NCI-H460 (cell line): ENCODE measurements at regions not wholly inside any gene's neighbourhood (a gene's known extent, or its start where the extent isn't known, plus 50 kb on each side); places are given as distances from the start of the nearest gene placed in this dataset.
"Not testable (repeated sequence)": the region's sequence is repeated elsewhere in the genome, so short reads cannot be mapped to it uniquely, and the experiment has no call there.

Source experiments
- DNase-seq: peaks from one replicate; pipeline ENCODE4 v3.0.0-alpha.2; 2016; ENCODE audit warnings: low read depth; ENCODE audit errors: extremely low read depth

DNA sequence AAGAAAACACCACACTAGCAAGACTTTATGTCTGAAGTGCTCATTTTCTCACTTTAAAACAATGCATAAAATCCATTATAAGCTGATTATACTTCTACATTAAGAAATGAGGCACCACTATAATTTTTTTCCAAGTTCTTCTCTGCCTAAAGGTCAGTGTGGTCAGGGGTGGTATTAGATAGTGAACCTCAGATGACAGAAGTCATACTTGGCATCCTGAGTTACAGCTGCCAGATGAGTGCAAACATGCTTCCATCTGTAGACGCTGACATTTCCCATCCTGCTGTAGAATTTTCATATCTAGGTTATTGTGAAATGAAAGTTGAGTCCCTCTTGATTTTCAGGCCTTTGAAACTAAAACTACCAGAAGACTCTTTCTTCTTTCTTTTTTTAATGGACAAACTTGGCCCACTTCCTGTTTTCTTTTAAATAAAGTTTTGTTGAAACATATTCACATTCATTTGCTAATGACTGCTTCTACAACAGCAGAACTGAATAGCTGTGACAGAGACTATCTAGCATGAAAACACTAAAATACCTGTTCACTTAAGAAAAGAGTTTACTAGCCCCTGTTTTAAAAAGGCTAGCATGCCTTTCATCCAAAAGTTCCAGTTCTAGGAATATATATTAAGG is 900.8 kb downstream of the XPNPEP1 start:
- DNase-seq = no peak

DNA sequence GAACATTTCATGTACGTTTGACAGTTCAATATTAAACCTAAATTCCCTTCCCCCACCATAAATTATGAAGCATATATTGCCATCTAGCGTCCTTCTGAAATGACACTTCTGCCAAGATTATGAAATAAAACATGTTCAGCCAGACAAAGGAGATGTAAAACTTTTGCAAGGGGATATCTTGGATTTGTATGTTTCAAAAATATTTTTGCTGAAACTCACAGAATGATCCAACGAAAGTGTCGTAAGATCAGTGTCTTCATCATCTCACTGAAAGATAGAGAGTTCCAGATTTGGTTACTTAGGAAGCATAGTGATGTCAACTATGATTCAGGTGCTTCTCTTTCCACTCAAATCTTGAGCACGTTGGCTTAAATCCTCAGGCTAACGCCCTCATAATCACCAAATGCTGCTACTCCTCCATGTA is 904.3 kb downstream of the XPNPEP1 start:
- no peak for DNase-seq

DNA sequence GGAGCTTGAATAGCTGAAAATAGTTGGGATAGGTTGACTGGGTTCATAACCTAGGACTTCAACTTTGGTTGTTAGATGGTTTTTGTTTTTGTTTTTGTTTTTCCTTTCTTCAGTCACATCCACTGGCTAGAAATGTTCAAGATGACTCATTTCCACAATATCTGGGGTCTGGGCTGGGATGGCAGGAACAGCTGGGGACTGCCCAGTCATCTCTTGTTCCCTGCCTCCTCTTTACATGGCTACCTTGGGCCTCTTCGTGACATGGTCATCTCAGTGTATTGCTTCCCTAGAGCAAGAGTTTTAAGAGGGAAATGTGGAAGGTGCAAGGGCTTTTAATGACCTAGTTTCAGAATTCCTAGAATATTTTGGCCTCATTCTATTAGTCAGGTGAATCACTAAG is 915.8 kb downstream of the XPNPEP1 start:
- DNase-seq = no peak

DNA sequence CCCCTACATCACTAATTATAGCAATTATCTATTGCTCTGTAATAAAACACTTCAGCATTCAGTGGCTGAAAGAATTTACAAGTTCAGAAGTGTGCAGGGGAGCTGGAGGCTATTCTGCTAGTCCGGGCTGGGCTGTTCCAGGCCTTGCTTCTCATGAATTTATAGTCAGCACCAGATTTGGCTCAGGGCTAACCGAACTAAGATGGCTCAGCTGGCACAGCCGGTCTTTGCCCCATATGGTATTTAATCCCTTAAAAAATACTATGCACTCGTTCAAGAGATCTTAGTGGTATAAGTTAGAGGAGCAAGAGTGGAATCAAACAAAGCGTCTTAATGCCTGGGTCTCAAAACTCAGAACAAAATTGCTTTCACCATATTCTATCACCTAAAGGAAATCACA is 932.9 kb downstream of the XPNPEP1 start:
- DNase-seq = no peak

DNA sequence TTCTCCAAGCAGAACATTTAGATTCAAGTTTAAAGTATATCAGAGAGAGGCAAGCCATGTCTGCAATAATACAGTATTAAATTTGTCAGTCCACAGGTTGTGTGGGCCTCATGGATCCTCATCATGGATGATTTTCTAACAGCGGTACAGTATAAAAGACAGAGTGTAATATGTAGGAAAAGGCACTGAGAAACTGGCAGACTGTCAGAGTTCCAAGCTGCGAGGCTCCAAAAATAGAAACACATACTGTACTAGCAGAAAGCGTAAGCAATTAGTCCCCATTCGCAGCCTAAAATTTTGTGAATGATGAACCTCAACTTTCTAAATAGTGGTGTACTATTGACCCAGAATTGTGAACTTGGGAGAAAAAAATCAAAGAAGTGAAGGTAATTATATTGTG is 933.3 kb downstream of the XPNPEP1 start:
- no peak for DNase-seq

DNA sequence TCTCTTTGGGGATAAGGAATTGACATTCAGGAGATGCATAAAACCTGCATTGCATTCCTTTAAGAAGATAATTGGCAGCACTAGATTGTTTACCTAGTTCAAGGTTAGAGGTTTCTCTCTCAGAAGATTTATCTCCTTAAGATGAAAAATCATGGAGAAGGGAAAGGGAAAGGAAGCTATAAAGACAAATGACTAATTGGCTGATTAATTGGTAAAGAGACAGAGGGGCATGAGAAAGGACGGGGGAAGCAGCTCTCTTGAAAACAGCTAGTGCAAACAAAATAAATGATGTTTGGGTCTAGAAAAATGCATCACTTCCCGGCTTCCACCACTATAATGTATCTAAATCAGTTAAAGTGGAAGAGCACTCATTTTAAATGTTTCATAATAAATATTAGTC is 941.2 kb downstream of the XPNPEP1 start:
- DNase-seq = no peak

DNA sequence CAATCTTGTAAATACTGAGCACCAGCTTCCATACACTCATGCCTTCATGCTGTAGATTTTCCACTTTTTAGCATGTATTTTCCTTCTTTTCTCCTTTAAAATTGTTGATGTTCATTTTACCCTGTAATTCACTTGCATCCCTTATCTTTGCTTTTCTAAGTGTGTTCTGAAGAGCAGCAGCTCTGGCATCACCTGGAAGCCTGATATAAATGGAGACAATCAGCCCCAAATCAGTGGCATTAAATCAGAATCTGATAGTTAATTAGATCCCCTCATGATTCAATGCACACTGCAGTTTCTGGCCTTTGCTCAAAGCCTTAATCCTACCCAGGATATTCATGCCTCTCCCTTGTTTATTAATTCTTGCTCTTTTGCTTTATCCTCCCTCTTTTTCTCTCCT is 942.4 kb downstream of the XPNPEP1 start:
- DNase-seq = no peak

DNA sequence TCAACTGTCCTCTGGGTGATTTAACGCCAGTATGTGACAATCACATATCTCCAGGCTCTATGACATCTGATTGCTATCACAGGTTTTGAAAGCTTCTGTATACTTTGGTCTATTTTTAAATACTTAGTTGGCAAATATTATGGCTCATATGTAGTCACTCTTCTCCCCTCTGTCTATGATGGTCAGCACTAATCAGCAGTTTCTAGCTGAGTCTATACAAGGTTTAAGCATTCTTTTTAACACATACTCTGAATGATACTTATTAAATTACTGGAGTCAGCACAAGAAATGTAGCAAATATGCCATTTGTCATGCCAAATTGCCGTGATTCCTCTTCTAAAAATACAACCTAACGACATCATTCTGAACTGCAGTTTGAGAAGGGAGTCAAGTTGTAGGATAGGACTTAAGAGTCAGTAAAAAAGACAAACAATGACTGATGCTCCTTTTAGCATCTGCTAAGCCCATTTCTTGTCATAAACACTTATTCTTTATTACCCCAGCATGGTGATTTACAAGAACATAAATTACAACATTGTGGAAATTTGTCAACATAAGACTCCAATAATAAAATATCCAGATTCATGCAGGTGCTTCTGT is 947.8 kb downstream of the XPNPEP1 start:
- no peak for DNase-seq

DNA sequence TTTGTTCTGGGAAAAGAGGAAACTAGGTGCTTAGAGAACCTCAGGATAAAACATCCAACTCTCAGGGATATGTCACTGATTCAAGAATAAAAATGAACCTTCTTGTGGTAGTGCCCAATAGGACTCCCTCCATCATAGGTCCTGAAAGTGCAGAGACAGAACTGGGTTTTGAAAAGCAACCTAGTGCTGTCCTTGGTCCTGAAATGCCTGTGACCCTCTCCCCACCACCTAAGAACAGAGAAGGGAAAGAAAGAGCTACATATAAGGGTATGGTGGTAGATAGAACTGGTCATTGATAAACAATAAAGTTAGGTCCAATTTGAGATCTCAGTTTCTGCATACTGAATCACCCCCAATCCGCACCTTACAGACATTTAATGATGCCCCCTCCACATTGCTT is 953.3 kb downstream of the XPNPEP1 start:
- DNase-seq = peak; percentile 2

DNA sequence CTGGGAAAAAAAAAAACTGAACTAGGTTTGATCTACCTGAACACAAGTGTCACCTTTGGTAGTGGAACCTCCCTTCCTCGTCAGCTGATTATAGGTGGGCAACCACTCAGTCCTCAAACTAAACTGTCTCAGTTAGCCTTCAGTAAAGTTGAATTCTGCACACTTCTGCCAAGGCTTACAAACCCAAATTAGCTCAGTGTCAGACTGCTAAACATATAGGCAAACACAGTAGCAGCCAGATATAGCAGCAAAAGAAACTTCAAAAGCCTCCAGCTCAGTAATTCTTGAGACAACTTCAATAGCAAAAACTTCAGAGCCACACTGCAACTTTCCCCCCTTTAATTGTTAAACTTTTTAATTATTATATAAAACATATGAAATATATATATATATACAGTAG is 956.9 kb downstream of the XPNPEP1 start:
- no peak for DNase-seq

DNA sequence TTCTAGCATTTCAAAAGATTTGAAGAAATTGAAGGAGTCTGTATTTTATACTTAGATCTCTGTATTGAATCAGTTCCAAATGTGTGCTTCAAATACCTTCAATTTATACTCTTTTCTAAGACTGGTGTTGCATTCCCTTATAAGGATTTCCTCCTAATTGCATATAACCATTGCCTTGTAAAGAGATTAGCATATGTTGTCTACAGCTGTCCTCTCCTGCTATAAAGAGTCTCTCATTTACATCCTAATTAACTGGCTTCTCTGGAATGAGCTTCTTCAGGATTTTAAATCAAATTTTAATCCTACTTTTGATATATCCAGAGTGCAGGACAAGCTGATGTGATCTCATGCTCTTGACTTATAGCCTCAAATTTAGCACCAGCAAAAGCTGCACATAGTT is 957.3 kb downstream of the XPNPEP1 start:
- DNase-seq = no peak

DNA sequence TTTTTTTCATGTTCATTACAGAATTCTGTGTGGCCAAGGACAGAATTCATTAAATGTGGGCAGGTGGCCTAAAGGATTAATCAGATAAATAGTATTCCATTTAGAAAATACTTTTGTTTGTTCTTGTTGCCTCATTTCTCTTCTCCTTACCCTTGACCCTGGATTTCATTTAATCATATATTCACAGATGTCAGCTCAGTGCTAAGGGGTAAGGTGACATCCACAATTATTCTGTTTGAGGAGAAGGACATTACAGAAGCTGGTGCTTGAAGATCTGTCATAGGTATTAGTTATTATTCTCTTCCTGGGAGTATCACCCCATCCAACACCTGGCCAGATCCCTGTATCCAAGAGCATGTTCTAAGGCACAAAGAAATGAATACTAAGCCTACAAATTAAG is 961.1 kb downstream of the XPNPEP1 start:
- no peak for DNase-seq

DNA sequence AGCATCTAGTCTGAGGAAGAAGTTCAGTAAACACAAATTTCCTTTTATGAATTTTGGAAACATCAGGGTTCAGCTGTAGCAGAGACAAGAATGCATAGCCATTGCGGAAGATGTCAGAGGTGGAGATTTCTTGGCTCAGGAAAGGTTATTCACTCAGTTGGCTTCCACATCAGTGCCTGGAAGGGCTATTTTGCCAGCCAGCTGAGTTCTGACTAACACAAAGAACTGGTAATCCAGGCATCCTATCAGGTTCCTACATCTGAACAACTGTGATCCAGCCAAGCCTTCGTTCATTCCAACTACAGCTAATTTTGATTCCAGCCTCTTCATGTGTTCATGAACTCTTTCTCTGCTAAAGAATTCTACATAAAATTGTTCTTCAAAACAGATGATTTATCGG is 965.6 kb downstream of the XPNPEP1 start:
- DNase-seq = no peak

DNA sequence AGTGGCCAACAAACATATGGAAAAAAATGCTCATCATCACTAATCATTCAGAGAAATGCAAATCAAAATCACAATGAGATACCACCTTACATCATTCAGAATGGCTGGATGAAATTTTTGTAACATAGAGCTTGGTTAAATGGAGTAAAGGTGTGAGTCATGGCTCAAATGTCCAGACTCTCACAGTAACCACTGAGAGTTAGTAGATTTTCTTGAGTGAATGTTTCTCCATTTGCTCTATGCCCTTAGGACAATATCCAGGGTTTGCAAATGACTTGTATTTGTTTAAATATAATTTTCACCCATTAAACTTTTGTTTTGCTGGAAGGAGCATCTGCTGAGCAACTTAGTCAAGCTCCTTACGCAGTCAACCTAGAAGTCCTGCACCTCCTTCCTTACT is 967.2 kb downstream of the XPNPEP1 start:
- no peak for DNase-seq

DNA sequence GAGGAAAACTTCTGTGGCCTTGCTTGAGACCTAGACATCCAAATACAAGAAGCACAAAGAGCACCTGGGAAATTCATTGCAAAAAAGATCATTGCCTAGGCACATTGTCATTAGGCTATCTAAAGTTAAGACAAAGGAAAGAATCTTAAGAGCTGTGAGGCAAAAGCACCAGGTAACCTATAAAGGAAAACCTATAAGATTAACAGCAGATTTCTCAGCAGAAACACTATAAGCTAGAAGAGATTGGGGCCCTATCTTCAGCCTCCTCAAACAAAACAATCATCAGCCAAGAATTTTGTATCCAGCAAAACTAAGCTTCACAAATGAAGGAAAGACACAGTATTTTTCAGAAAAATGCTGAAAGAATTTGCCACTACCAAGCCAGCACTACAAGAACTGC is 1003.3 kb downstream of the XPNPEP1 start:
- not testable (repeated sequence) for DNase-seq

DNA sequence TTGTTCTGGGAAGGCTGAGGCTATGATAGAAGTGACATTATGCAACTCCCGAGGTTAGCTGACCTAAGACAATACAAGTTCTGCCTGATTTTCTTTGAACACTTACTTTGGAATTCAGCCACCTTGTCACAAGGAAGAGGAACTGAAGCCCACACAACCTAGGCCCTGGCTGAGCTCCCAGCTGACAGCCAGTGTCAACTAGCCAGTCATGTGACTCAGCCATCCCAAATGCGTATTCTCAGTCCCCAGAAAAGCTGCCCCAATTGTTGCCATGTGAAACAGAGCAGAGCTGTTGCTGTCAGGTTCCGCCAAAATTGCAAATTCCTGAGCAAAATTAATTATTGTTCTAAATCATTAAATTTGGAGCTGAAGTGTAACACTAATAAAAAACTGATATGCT is 1010.0 kb downstream of the XPNPEP1 start:
- DNase-seq = no peak

DNA sequence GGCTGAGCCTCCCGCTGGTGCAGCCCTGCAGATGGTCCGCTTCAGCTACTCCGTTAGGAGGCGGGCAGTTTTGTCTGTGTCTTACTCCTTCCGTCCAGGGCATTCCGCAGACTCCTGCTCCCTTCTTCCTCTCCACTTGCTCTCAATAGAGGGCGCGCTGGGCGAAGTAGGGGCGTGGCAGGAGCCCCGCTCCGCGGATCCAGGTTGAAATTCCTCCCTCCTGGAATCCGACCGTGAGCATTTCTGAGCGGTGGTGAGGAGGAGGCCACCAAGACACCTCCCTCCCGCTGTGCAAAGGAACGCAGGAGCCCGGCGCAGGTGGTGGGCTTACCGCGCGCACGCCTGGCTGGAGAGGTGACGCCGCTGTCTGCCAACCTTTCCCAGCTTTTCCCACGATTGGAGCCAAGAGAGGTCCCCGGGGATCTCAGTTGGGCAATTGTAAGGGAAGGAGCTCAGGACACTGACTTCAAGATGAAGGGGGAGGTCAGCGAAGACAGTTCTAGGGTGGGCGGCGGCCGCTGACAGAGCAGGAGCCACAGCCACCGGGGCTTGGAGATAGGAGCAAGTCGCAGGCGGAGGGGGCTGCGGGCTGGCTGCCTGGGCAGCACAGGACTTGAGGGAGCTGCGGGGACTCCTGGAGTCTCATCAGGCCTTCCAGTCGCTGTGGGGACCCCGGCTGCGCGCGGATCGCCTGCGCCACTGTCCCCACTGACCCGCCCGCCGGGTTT is 1011.3 kb downstream of the XPNPEP1 start:
- DNase-seq = peak; percentile 1

DNA sequence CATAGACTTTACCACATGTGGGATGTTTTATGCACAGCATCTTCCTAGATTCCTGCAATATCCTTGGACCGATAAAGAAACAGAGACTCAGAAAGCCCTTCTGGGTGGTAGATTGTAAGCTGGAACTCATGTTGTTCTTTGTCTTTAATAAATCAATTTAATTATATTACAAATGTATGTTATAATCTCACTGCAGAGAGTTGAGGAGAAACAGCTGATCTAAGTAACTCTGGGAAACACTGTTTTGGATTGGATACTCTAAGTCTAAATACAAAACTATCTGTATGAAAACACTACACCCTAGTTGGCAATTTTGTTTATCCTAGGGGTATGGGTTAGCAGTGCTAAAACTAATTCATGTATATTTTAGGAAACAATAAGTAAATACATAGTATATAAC is 1015.2 kb downstream of the XPNPEP1 start:
- no peak for DNase-seq

DNA sequence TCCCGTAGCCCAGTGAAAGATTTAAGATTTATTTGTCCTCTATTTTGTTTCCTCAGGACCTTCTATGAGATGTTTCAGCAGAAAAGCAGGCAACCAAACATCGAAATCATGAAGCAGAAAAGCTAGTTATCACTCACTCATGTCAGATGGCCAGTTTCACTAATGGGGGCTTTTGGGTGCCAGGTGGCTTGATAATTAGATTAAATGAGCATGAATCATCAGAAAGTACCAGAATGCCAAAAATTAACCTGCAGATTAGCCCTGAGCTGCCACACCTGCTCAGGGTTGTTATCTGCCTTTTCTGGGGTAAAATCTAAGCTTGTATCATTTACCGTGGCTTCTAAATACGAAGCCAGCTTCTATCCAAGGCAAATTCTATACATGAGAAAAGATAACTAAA is 1017.5 kb downstream of the XPNPEP1 start:
- DNase-seq = no peak

DNA sequence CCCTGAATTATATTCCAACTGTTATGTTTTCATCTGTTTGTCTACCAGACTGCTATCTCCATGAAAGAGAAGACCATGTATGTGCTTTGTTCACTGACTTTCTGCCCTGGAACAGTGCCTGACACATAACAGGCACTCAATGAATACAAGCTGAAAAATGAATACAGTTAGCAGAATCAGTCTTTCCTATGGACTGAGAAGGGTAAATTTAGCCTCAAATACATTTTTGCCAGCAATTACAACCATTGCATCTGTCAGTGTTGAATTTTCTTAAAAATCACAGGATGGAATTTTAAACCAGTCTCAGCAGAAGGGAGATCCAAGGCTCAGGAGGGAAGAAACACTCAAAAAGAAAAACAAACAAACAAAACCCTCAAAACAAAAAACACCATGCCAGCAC is 1018.1 kb downstream of the XPNPEP1 start:
- DNase-seq = no peak

DNA sequence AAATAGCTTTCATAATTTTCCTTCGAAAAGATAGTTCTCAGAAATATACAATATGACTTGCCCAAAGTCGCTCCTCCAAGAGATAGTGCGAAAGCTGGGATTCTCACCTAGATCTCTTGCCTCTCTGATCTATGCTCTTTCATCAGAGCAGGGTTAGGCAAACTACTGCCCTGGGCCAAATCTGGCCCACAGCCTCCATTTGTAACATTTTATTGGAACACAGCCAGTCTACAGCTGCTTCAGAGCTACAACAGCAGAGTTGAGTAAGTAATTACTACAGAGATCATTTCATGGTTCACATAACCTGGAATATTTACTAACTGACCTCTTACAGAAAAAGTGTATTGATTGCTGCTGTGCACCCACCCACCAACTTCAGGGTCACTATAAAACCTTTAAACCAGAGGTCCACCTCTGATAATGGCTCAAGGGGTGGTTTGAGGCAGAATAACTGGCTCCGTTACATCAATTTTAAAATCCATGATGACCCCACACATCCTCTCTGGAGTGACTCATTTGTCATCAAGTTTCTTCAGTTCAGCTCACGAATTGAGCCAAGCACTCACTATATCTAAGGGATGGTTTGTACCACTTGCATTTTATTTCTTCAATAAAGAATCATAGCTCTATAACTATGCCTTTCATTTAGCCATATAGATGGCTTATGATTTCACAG is 1019.0 kb downstream of the XPNPEP1 start:
- no peak for DNase-seq
